HUDEP-2 (cell line): ENCODE measurements at regions not wholly inside any gene's neighbourhood (a gene's known extent, or its start where the extent isn't known, plus 50 kb on each side); places are given as distances from the start of the nearest gene placed in this dataset.
"Not testable (repeated sequence)": the region's sequence is repeated elsewhere in the genome, so short reads cannot be mapped to it uniquely, and the experiment has no call there.

ENCODE experiments used
- DNase-seq, 76 experiments: peaks; one replicate each; lab custom pipeline; 2025; ENCODE audit not compliant: unreplicated experiment in 76 of 76; lab: John Stamatoyannopoulos, UW

DNA sequence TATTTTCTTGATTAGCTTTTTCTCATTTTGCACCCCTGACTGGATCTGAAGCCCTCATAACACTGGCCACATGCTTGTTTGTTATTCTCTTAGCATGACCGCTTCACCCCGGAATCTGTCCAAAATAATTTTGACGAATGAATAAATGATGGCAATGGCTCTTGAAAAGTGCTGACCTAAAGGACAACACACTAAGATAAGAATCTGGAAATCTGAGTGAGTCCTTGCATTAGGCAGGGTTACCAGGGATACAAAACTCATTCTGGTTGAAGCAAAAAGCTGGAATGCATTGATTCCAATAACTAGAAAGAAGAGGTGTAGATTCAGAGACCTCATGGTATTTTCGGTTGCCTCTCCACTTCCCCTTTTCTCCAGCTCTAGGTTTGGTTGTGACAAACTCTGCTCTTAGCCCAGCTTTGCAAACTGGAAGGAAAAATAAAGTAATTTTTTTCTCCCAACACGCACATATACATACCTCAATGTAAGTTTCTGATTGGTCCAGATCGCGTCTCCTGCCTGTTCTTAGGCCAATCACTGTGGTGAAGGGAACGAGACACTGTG is 157.4 kb downstream of the SKIDA1 start:
- DNase-seq = no peak

DNA sequence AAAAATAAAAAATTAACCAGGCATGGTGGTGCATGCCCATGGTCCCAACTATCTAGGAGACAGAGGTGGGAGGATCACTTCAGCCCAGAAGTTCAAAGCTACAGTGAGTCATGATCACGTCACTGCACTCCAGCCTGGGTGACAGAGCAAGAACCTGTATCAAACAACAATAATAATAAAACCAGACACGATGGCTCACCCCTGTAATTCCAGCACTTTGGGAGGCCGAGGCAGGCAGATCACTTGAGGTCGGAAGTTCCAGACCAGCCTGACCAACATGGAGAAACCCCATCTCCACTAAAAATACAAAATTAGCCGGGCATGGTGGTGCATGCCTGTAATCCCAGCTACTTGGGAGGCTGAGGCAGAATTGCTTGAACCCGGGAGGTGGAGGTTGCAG is 159.4 kb downstream of the SKIDA1 start:
- peak in 8 of 76 experiments; percentile 3 to 21 (median 12) for DNase-seq

DNA sequence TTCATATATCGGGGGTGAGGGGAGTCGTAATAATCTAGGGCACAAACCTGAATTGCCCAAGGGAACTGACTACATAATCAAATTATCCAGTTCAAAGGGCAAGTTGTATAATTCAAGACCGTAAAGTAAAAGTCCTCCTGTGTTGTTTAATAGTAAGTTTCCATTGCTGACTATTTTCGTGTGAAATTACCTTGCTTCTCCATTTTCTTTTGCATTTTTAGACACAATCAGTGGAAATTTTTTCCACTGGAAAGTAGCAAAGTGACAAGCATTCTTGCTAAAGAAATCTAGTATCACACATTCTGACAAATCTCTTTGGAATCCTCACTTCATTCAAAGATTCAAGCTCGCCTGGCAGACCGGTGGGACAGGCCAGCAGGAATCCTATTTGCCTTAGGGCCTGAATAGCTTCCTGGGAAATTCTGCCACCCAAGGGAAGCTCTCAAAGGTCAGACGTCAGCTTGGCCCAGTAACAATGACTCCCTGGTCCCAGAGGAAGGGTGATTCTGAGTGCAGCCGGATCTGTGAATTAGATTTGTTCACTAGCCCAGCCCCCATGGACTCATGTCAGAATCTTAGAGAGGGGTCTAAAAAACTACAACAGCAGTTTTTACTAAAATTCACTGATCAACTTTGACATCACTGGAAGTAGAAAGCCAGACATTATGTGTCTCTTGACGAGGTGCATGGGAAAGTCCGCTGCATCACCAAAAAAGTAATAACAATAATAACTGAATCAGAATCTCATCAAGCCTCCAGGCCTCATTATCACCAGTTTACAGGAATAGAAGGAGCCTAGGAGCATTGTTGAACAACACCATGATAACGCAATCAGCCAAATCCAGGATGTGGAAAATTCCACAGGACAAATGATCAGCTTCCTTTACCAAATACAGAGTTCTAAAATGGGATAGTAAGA is 161.0 kb downstream of the SKIDA1 start:
- no peak for DNase-seq

DNA sequence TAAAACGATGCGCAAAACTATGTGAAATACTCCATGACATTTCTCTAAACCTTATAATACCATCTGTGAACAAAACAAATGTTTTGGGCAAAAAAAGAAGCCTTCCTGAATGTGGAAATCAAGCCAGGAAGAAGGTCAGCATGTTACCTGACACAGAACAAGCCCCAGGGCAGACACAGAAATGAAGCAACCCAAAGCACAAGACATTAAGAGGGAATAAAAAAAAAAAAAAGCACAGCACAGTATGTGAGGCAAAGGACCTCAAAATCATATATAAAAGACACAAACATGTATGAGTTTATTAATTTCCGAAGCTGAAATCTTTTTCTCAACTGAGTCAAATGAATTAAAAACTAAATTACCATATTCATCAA is 161.8 kb downstream of the SKIDA1 start:
- DNase-seq = no peak

DNA sequence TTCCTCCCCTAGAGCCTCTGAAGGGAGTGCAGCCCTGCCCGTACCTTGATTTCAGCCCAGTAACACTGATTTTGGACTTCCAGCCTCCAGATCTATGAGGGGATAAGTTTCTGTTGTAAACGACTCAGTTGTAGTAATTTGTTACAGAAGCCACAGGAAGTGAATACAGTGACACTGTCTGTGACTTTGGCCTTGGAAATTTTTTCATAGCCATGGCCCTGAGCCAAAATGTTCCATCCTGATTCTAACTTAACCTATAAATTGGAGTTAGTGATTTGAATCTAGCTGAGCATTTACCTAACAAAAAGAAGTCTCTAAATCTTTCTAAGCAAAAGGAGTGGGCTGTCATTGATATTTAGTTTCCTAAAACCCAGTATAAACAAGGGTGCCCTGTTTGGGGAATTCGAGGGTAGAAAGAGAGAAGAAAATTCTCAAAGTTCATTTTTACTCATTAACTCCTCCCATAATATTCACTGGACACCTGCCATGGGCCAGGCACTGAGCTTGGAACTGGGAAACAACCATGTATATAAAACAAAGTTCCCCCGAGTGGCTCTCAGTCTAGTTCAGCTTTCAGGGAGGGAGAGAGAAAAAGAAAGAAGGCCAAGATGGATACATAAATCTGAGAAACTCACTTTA is 162.3 kb downstream of the SKIDA1 start:
- no peak for DNase-seq

DNA sequence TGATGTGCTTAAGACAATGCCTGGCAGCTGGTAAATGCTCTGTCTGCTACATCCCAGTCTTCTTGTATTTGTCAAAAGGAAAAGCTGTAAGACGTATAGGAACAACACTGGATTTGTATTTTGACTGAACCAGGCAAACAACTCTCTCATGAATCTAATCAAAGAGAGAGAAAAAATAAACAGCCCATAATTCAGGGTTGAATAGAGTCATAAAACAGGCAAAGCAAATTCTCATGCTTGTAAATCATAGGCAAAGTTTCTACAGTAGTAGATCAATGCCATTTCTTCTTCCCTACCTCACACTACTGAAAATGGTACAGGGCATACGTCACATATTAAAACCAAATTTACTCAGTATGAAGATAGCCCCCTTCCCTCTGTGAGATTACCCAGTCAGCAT is 166.3 kb downstream of the SKIDA1 start:
- DNase-seq = no peak

DNA sequence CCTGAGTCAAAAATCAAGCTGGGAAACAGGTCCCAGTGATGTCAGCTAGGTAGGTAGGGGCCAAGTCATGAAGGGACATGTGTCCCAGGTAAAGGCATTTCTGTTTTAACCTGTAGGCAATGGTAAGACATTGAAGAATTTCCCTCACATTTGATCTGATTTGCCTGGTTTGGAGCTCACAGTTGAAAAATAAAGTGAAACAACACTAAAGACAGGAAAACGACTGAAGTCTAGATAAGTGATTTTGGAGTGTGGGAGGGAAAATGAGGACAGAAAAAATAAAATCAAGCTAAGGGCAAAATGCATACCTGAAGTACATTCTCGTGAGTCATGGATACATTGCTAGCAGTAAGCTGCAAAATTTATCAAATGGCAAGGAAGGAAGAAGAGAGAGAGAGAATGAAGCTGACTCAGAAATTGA is 169.9 kb downstream of the SKIDA1 start:
- DNase-seq = no peak

DNA sequence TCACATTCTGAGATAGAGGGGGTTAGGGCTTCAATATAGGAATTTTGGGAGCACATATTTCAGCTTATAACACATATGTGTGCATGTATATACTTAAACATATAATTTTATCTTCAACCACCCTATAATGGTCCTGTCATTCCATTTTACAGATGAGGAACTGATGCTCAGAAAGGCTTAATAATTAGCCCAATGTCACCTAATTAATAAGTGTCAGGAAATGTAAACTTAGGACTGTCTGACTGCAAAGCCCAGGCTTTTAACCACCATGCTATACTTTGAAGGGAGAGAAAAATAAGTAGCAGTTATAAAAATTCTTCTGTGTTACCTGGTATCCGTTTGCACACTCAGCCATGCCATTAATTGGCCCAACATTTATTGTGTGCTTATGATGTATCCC is 172.6 kb downstream of the SKIDA1 start:
- DNase-seq = no peak

DNA sequence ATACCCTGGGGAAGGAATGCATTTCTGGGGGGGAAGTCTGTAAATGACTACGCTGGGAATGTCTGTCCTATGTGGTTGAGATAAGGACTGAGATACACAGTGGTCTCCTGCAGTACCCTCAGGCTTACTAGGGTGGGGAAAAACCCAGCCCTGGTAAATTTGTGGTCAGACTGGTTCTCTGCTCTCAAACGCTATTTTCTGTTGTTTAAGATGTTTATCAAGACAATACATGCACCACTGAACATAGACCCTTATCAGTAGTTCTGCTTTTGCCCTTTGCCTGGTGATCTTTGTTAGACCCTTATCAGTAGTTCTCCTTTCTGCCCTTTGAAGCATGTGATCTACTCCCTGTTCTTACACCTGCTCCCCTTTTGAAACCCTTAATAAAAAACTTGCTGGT is 173.9 kb downstream of the SKIDA1 start:
- peak in 12 of 76 experiments; percentile 1 to 42 (median 16) for DNase-seq

DNA sequence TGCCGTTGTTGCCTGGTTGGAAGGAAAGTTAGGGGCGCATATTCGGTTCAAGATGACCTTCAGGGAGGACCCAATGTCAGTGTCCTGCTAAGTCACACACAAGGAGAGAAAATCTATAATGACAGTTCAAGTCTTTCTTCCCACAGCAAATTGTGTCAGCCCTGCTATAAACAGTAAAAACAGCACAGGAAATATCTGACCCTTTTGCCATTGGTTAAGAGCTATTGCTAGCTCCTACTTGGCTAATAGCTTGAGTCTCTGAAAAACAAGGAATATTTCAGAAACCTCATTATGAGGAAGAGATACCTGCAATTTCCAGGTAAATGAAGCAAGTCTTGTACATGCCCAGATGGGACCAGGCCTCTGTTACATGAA is 175.6 kb downstream of the SKIDA1 start:
- no peak for DNase-seq

DNA sequence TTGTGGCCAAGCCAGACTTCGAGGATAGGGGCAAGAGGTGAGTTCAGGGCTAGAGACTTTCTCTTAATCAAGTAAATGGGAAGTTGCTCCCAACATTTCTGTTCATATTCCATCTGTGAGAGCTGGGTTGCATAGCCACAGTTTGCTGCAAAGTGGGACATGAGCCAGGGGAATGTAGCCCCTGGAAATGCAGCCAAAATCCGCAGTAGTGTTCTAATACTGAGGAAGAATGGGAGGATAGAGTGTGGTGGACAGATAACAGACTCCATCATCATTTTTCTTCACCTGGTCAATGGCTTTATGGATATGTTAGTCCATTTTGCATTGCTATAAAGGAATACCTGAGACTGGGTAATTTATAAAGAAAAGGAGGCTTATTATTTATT is 177.7 kb downstream of the SKIDA1 start:
- DNase-seq = no peak

DNA sequence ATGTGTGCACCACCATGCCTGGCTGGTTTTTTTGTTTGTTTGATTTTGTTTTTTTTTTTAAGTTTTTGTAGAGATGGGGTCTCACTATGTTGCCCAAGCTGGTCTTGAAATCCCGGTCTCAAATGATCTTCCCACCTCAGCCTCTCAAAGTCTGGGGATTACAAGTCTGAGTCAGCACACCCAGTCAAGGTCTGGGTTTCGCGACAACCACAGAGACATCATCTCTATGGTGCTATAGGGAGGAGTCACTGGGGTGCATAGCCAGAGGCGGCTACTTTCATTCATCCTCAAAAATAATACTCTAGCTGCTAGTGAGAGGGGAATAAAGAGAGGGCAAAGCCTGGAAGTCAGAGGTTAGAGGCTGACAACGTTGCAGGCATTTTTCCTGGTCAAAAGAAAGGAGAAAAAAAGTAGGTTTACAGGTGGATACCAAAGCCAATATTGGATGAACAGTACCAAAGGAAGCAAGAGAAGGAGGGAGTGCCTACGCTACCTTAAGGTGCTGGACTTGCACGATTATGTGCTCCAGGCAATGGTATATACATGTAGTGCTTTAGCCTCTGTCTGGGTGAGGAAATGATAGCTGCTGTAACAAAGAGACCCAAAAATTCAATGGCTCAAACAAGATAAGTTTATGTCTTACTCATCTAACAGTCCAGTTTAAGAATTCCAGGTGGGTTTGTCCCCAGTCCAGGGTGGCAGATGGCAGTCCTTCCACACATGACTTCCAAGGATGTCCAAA is 178.3 kb downstream of the SKIDA1 start:
- no peak for DNase-seq

DNA sequence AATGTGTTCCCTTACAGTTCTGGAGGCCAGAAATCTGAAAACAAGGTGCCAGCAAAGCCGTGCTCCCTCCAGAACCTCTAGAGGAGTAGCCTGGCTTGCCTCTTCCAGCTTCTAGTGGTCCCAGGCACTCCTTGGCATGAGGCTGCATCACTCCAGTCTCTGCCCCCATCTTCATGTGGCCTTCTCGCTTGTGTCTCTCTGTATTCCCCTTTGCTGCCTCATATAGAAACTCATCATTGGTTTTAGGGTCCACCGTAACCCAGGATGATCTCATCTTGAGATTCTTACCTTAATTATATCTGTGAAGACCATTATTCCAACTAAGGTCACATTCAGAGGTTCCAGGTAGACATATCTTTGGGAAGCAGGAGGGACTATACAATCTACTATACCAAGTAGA is 182.4 kb downstream of the SKIDA1 start:
- no peak for DNase-seq

DNA sequence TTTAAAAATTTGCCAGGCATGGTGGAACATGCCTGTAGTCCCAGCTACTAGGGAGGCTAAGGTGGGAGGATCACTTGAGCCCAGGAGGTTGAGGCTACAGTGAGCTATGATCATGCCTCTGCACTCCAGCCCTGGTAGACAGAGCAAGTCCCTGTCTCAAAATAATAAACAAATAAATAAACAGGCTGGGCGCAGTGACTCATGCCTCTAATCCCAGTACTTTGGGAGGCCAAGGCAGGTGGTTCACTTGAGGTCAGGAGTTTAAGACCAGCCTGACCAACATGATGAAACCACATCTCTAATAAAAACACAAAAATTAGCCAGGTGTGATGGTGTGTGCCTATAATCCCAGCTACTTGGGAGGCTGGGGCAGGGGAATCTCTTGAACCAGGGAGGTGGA is 183.0 kb downstream of the SKIDA1 start:
- not testable (repeated sequence) for DNase-seq

DNA sequence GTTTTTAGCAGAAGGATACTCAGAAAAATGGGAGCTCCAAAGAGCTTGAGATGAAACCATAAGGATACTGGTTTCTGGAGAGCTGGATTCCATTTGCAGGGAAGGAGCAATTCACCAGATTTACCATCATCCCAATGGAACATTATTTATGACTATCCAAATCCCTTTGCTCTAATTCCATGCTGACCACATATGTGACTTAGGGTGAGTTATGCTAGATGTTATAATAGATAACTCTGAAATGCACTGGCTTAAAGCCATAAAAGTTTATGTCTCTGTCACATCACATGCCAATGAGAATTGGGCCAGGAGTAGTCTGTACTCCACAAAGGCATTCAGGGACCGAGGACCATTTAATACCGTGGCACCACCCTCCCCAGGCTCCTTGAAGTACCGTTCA is 185.2 kb downstream of the SKIDA1 start:
- DNase-seq = no peak

DNA sequence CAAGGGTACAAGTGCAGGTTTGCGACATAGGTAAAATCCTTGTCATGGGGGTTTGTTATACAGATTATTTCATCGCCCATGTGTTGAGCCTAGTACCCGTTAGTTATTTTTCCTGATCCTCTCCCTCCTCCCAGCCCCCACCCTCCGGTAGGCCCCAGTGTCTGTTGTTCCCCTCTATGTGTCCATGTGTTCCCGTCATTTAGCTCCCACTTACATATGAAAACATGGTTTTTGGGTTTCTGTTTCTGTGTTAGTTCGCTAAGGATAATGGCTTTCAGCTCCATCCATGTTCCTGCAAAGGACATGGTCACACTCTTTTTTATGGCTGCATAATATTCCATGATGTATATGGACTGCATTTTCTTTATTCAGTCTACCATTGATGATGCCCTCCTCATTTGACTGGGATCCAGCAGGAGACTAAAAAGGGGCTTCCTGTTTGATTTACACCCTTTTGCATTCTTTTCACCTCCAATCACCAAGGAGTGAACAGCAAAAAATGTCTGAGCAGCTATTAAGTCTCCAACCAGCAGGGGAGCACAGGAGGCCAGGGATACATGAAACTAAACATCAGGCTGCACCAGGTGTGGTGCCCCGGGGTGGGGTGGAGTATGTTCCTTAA is 188.2 kb downstream of the SKIDA1 start:
- DNase-seq = no peak

DNA sequence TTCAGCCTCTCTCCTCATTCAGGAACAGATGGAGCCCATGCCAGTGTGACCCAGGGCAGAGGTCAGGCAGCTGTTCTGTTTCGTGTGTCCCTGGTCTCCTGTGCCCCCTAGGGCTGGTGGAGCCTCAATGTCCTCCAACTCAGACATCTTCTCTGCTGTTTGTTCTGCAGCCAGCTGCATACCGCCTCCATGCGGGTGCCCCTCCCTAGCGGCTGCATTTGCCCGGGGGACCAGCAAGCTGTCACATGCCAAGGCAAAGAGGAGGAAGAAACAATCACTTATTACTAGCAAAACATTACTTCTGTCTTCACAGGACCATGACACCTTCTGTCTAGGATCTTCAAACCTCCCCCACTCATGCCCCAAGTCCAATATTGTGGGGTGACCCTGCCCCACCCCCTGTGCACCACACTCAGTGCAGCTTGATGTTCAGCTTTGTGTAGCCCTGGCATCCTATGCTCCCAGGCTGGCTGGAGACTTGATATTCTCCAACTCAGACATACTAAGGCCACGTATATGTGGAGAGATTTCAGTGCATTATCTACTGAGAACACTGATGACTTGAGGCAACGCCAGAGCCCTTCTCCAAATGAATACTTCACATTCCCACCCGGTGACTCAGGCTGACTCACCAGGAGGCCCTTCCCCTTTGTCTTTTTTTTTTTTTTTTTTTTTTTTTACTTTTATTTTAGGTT is 188.9 kb downstream of the SKIDA1 start:
- DNase-seq = peak in 60 of 76 experiments; percentile 4 to 77 (median 40)

DNA sequence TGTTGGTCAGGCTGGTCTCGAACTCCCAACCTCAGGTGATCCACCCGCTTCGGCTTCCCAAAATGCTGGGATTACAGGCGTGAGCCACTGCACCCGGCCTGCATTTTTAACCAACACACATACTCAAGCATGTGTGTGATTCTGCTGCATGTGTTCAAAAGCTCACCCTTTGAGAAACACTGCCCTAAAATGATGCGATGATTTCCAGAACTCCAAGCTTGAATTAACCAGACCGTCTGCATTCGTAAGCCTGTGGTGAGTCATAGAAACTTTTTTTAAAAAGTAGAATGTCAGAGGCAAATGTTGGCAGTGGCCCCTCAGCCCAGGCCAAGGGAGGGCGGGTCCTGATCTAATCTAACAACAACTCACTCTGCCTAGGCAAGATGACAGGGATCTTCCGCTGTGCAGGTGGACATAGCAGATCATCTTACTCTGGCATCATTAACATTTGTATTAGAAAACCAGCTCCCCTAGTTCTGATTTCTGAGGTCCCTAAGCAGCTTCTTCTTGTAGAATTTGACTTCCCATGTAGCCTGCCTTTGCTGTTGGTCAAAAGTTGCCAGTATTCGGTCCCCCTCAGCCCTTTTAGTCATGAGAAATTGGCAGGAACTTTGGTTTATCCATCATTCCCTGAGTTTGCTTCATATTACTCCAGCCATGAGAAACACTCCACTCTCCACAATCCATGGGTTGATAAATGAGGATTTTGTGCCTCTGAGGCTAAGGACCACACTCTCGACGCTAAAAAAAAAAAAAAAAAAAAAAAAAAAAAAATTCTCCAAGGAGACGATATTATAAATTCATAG is 190.4 kb downstream of the SKIDA1 start:
- DNase-seq = peak in 67 of 76 experiments; percentile 2 to 88 (median 50)

DNA sequence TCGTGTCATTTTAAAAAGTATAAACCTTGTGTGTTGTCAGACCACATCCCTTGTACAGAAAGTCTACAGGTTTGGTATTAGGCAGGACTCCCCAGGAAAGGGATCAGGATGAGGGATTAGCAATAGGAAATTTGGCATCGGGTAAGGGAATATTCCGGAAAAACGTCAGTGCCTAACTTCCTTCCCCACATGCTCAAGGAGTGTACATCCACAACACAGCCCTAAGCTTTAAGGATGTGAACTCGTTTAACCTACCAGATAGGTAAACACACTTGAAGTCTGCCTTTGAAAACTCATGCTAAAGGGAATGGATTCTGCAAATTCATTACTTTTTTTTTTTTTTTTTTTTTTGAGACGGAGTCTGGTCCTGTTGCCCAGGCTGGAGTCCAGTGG is 194.9 kb downstream of the SKIDA1 start:
- no peak for DNase-seq
